Choroid plexus epithelial cell (primary cell): ENCODE measurements at regions not wholly inside any gene's neighbourhood (a gene's known extent, or its start where the extent isn't known, plus 50 kb on each side); places are given as distances from the start of the nearest gene placed in this dataset.
A peak's percentile ranks its signal among the peaks of the same experiment; 100 is the strongest.

Source experiments
- DNase-seq: peaks from one replicate; pipeline ENCODE4 v3.0.0-alpha.2; 2010; ENCODE audit warnings: low read depth
- H3K4me3 ChIP-seq: 2 replicates; pipeline ENCODE4 v1.5.1; 2011; ENCODE audit warnings: low read depth, mild to moderate bottlenecking, control low read depth, low read length, moderate library complexity
- CTCF ChIP-seq: conservative IDR thresholded peaks from 2 replicates; pipeline ENCODE4 v1.5.1; 2011; ENCODE audit warnings: low read depth, mild to moderate bottlenecking, control low read depth, inconsistent platforms, low read length, moderate library complexity

GRCh38 chr20:23234311-23235078, 116.1 kb upstream of the NXT1 start:
- no peak for TF ChIP-seq CTCF
- DNase-seq: peak; percentile 68
- H3K4me3 ChIP-seq: no peak overlapping the region

GRCh38 chr20:23233341-23233740, 117.2 kb upstream of the NXT1 start:
- TF ChIP-seq CTCF: no peak
- H3K4me3 ChIP-seq: no peak overlapping the region
- DNase-seq: no peak

GRCh38 chr20:23232679-23233308, 117.8 kb upstream of the NXT1 start:
- TF ChIP-seq CTCF: no peak
- no peak for DNase-seq
- no peak overlapping the region for H3K4me3 ChIP-seq

- no peak for TF ChIP-seq CTCF
- no peak for DNase-seq
- no peak overlapping the region for H3K4me3 ChIP-seq
Measured at GRCh38 chr20:23232219-23232581, 118.4 kb upstream of the NXT1 start.

- TF ChIP-seq CTCF: no peak
- H3K4me3 ChIP-seq: no peak overlapping the region
- DNase-seq: peak; percentile 54
Measured at GRCh38 chr20:23231561-23232218, 118.9 kb upstream of the NXT1 start.

GRCh38 chr20:23230766-23231385, 119.7 kb upstream of the NXT1 start:
- TF ChIP-seq CTCF: no peak
- DNase-seq: no peak
- H3K4me3 ChIP-seq: no peak overlapping the region
